Parathyroid adenoma (tissue), 2 donors: ENCODE measurements at regions not wholly inside any gene's neighbourhood (a gene's known extent, or its start where the extent isn't known, plus 50 kb on each side); places are given as distances from the start of the nearest gene placed in this dataset.
"Not testable (repeated sequence)": the region's sequence is repeated elsewhere in the genome, so short reads cannot be mapped to it uniquely, and the experiment has no call there.

Source experiments
- H2AFZ ChIP-seq: fragments of 300-600 bp; sonication (generic); one replicate; pipeline ENCODE4 v1.7.0; 2017; ENCODE audit warnings: antibody characterized with exemption, mild to moderate bottlenecking
- H3K27ac ChIP-seq: fragments of 300-600 bp; sonication (generic); one replicate; pipeline ENCODE4 v1.7.0; 2017
- H3K27me3 ChIP-seq: fragments of 300-600 bp; sonication (generic); one replicate; pipeline ENCODE4 v1.7.0; 2017; ENCODE audit warnings: low read length; ENCODE audit not compliant: control insufficient read depth, insufficient read depth
- H3K36me3 ChIP-seq: fragments of 300-600 bp; sonication (generic); one replicate; pipeline ENCODE4 v1.7.0; 2017; ENCODE audit warnings: low read length; ENCODE audit not compliant: control insufficient read depth, insufficient read depth
- H3K4me1 ChIP-seq: fragments of 300-600 bp; sonication (generic); one replicate; pipeline ENCODE4 v1.7.0; 2017; ENCODE audit warnings: control low read depth
- H3K4me2 ChIP-seq: fragments of 300-600 bp; sonication (generic); one replicate; pipeline ENCODE4 v1.7.0; 2017; ENCODE audit warnings: low read length
- H3K4me3 ChIP-seq: fragments of 300-600 bp; sonication (generic); one replicate; pipeline ENCODE4 v1.7.0; 2017; ENCODE audit warnings: low read depth, low read length
- H3K79me2 ChIP-seq: fragments of 300-600 bp; sonication (generic); one replicate; pipeline ENCODE4 v1.7.0; 2017; ENCODE audit warnings: control low read depth
- H3K9ac ChIP-seq: fragments of 300-600 bp; sonication (generic); one replicate; pipeline ENCODE4 v1.7.0; 2017; ENCODE audit warnings: mild to moderate bottlenecking
- H3K9me3 ChIP-seq: fragments of 300-600 bp; sonication (generic); one replicate; pipeline ENCODE4 v1.7.0; 2017; ENCODE audit warnings: low read length; ENCODE audit not compliant: control insufficient read depth
- CTCF ChIP-seq: fragments of 300-600 bp; sonication (generic); IDR thresholded peaks from one replicate; pipeline ENCODE4 v1.7.0; 2017; ENCODE audit warnings: antibody characterized with exemption, mild to moderate bottlenecking
- donor health status: primary hyperparathyroidism.

- no peaks in the 10 kb centered on the region for H3K27me3 ChIP-seq
- H3K4me2 ChIP-seq: no peak overlapping the region
- no peak overlapping the region for H3K4me3 ChIP-seq
- no peak overlapping the region for H2AFZ ChIP-seq
- H3K79me2 ChIP-seq: no peaks in the 10 kb centered on the region
- no peaks in the 10 kb centered on the region for H3K36me3 ChIP-seq
- H3K27ac ChIP-seq: no peak overlapping the region
- H3K9me3 ChIP-seq: no peaks in the 10 kb centered on the region
- H3K4me1 ChIP-seq: no peaks in the 10 kb centered on the region
- no peak for TF ChIP-seq CTCF
- no peak overlapping the region for H3K9ac ChIP-seq
Measured at GRCh38 chr15:81723701-81724100, 322.1 kb downstream of the MEX3B start.

- H3K27me3 ChIP-seq: no peaks in the 10 kb centered on the region
- H3K4me1 ChIP-seq: no peaks in the 10 kb centered on the region
- no peaks in the 10 kb centered on the region for H3K36me3 ChIP-seq
- H3K27ac ChIP-seq: no peak overlapping the region
- no peak overlapping the region for H2AFZ ChIP-seq
- no peak overlapping the region for H3K4me3 ChIP-seq
- H3K4me2 ChIP-seq: no peak overlapping the region
- no peaks in the 10 kb centered on the region for H3K79me2 ChIP-seq
- TF ChIP-seq CTCF: no peak
- H3K9ac ChIP-seq: no peak overlapping the region
- no peaks in the 10 kb centered on the region for H3K9me3 ChIP-seq
Measured at GRCh38 chr15:81723113-81723651, 322.6 kb downstream of the MEX3B start.

GRCh38 chr15:81716468-81716867, 329.4 kb downstream of the MEX3B start:
- H3K27ac ChIP-seq, H2AFZ ChIP-seq, H3K79me2 ChIP-seq, H3K36me3 ChIP-seq, H3K9me3 ChIP-seq, H3K27me3 ChIP-seq, H3K4me3 ChIP-seq, H3K9ac ChIP-seq, H3K4me1 ChIP-seq, H3K4me2 ChIP-seq: not testable (repeated sequence)

- Histone ChIP-seq H3K36me3 (no peaks in the 10 kb centered on the region), H3K27me3 (no peaks in the 10 kb centered on the region), H3K79me2 (no peaks in the 10 kb centered on the region), H3K4me2 (no peak overlapping the region), H3K4me3 (no peak overlapping the region), H3K9me3 (no peaks in the 10 kb centered on the region), H2AFZ (no peak overlapping the region), H3K27ac (no peak overlapping the region), H3K9ac (no peak overlapping the region), H3K4me1 (no peaks in the 10 kb centered on the region)
- no peak for TF ChIP-seq CTCF
Measured at GRCh38 chr15:81710328-81710727, 335.5 kb downstream of the MEX3B start.

- H3K27me3 ChIP-seq, H3K9ac ChIP-seq, H3K27ac ChIP-seq, H3K9me3 ChIP-seq, H3K4me2 ChIP-seq, H3K4me1 ChIP-seq, H3K79me2 ChIP-seq, H2AFZ ChIP-seq, H3K4me3 ChIP-seq, H3K36me3 ChIP-seq: not testable (repeated sequence)
Measured at GRCh38 chr15:81706816-81707346, 332.9 kb upstream of the TMC3 start.

- not testable (repeated sequence) for H3K36me3 ChIP-seq, H3K4me3 ChIP-seq, H2AFZ ChIP-seq, H3K9me3 ChIP-seq, H3K9ac ChIP-seq, H3K27me3 ChIP-seq, H3K4me1 ChIP-seq, H3K79me2 ChIP-seq, H3K4me2 ChIP-seq, H3K27ac ChIP-seq
Measured at GRCh38 chr15:81705727-81706126, 331.7 kb upstream of the TMC3 start.
